ENCODE measurements at regions not wholly inside any gene's neighbourhood (a gene's known extent, or its start where the extent isn't known, plus 50 kb on each side); places are given as distances from the start of the nearest gene placed in this dataset.
"Not testable (repeated sequence)": the region's sequence is repeated elsewhere in the genome, so short reads cannot be mapped to it uniquely, and the experiment has no call there.

DNA sequence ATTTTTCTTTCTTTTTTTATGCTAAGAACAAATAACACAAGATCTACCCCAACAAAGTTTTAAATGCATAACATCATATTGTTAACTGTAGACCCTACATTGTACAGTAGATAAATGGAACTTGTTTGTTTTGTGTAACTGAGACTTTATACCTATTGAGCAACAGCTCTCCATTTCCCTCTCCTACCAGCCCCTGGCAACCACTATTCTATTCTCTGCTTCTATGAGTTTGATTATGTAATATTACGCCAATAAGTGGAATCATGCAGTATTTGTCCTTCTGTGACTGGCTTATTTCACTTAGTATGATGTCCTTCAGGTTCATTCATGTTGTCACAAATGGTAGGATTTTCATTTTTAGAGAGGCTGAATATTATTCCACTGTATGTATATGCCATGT, 308.2 kb upstream of the PRR16 start:
- DNase-seq = peak; percentile 67

GRCh38 chr5:120158211-120158610, 305.9 kb upstream of the PRR16 start:
- peak; percentile 81 for DNase-seq

DNA sequence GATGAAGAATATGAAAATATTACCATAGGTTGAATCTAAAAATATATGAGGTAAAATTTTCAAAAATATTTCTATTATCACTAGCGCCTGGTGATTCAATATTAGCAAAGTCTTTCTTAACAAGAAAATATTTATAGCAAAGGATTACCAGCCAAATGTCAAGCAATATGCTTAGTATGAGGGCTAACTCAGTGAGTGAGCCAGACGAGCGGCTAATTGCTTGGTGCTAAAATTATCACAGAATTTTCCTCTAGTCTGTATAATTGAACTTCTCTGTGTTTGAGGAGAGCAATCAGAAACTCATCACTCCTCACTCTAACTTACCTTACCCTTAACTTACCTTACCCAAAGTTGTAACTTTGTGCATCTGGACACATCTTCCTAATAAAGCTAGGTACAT, 304.9 kb upstream of the PRR16 start:
- no peak for DNase-seq

- DNase-seq = peak; percentile 58
These were observed 303.8 kb upstream of the PRR16 start for GRCh38 chr5:120160124-120160895.

- DNase-seq = no peak
These were observed 301.8 kb upstream of the PRR16 start for GRCh38 chr5:120162321-120162720.

GRCh38 chr5:120164037-120164436, 300.1 kb upstream of the PRR16 start:
- no peak for DNase-seq

DNA sequence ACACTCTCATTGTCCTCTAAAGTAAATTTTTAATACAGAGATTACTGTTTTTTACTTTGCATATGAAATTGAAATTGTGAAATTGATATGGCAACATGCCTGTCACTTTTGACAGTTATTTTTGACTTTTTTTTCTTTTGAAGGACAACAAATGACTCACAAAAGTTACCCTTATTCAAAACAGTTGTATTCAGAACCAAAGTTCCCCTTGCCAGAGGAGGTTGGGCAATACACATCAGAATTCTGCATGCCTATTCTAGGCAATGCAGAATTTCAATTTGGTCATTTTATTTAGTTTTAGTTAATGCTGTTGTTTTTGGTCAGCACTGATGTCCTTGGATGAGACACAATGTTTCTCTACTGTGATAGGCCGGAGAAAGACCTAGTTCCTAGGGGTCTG, 299.1 kb upstream of the PRR16 start:
- peak; percentile 79 for DNase-seq

GRCh38 chr5:120173125-120173524, 291.0 kb upstream of the PRR16 start:
- DNase-seq = no peak

- no peak for DNase-seq
These were observed 290.0 kb upstream of the PRR16 start for GRCh38 chr5:120174089-120174488.

- not testable (repeated sequence) for DNase-seq
These were observed 282.9 kb upstream of the PRR16 start for GRCh38 chr5:120181238-120181637.

- not testable (repeated sequence) for DNase-seq
These were observed 269.4 kb upstream of the PRR16 start for GRCh38 chr5:120194650-120195049.

- DNase-seq = no peak
These were observed 264.5 kb upstream of the PRR16 start for GRCh38 chr5:120199559-120199958.

GRCh38 chr5:120207129-120207528, 257.0 kb upstream of the PRR16 start:
- peak; percentile 91 for DNase-seq

GRCh38 chr5:120217001-120217400, 247.1 kb upstream of the PRR16 start:
- DNase-seq = no peak

- no peak for DNase-seq
These were observed 244.1 kb upstream of the PRR16 start for GRCh38 chr5:120219988-120220387.

DNA sequence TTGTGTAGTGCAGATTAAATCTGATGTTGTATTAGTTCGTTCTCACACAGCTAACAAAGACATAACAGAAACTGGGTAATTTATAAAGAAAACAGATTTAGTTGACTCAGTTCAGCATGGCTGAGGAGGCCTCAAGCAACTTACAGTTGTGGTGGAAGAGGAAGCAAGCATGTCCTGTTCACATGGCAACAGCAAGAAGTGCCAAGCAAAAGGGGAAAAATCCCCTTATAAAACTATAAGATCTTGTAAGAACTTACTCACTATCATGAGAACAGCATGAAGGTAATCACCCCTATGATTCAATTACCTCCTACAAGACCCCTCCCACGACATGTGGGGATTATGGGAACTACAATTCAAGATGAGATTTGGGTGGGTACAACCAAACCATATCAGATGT, 238.6 kb upstream of the PRR16 start:
- no peak for DNase-seq

DNA sequence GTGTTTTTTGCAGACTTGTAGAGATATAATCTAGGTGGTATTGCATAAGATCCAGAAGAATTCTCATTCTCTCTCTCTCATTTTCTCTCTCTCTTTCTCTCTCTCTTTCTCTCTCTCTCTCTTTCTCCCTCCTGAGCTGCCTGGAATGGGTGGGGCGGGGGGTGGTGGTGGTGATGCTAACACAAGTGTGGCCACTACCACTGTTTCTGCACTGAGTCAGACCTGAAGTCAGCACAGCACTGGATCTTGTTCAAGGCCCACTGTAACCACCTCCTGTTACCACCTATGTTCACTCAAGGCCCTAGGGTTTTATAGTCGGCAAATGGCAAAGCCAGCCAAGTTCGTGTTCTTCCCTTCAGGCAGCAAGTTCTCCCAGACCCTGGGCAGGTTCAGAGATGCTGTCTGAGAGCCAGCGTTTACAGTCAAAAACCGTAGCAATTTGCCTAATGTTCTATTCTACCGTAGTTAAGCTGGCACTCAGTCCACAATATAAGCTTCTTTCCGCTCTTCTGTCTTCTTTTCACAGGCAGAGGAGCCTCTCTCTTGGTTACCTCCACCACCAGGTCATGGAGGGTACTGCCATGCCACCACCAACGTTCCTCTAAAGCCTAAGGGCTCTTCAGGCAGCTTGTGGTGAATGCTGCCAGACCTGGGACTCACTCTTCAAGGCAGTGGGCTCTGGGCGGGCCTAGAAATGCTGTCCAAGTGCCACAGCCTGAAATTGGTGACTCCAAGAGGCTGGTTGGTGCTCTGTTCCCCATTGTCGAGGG, 235.7 kb upstream of the PRR16 start:
- no peak for DNase-seq

- DNase-seq = no peak
These were observed 235.1 kb upstream of the PRR16 start for GRCh38 chr5:120229036-120229435.

DNA sequence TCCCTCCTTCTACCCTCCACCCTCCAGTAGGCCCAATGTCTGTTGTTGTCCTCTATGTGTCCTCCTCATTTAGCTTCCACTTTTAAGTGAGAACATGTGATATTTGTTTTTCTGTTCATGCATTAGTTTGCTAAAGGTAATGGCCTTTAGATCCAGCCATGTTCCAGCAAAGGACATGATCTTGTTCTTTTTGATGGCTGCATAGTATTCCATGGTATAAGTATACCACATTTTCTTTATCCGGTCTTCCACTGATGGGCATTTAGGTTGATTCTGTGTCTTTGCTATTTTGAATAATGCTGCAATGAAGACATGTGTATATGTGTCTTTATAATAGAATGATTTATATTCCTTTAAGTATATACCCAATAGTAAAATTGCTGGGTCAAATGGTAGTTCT, 232.5 kb upstream of the PRR16 start:
- no peak for DNase-seq

- DNase-seq = no peak
These were observed 227.7 kb upstream of the PRR16 start for GRCh38 chr5:120236360-120236759.

- DNase-seq = peak; percentile 95
These were observed 225.0 kb upstream of the PRR16 start for GRCh38 chr5:120239086-120239485.

DNA sequence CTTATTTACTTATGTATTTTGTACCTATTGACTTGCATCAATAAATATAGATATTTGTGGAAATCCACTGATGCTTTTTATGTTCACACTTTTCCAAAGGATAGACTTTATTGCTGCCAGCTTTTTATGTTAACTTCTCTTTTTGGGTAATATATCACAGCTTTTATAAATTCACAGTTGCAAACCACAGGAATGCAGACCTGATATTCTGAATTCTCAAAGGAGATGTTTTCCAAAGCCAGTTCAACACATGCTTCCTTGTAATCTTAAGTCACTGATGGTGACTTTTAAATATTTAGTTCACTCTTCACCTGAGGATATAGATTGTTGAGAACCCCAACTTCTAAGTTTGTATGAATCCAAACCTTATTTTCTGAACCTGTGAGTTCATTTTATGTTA, 223.4 kb upstream of the PRR16 start:
- no peak for DNase-seq

- DNase-seq = no peak
These were observed 222.7 kb upstream of the PRR16 start for GRCh38 chr5:120241400-120241799.

DNA sequence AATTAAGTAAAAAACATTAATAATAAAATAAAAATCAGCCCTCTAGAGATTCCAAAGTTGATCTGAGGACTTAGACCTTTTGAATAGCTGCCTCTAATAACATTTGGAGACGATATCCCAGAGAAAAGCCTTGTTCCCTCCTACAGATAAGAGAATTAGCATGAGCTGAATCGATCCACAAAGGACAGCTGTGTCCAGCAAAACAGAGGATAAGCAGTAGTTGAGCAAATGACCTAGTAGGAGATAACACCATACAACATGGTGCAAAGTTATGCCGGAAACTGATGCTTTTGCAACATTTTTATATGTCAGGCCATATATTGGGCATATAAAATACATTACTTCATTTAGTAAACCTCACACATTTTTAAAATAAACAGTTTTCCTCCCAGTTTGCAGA, 212.2 kb upstream of the PRR16 start:
- DNase-seq = no peak
